KOPT-K1 (cell line): ENCODE measurements at regions not wholly inside any gene's neighbourhood (a gene's known extent, or its start where the extent isn't known, plus 50 kb on each side); places are given as distances from the start of the nearest gene placed in this dataset.

Source experiments
- H3K27ac ChIP-seq: fragments of 200-600 bp; sonication (generic); 2 replicates; pipeline ENCODE4 v1.5.1; 2016; ENCODE audit warnings: antibody characterized with exemption, mild to moderate bottlenecking, low read depth, low read length; ENCODE audit not compliant: poor library complexity, severe bottlenecking
- H3K36me3 ChIP-seq: fragments of 200-600 bp; sonication (generic); 2 replicates; pipeline ENCODE4 v1.5.1; 2017; ENCODE audit warnings: antibody characterized with exemption, mild to moderate bottlenecking, low read length, moderate library complexity; ENCODE audit not compliant: insufficient read depth
- H3K9me3 ChIP-seq: fragments of 200-600 bp; sonication (generic); 2 replicates; pipeline ENCODE4 v1.5.1; 2017; ENCODE audit warnings: antibody characterized with exemption, low read length, mild to moderate bottlenecking; ENCODE audit not compliant: insufficient read depth, poor library complexity, severe bottlenecking

GRCh38 chr10:6654571-6654970 lies 74.5 kb upstream of the PRKCQ start:
- peaks cover 4% of the 10 kb centered on the region for H3K9me3 ChIP-seq

DNA sequence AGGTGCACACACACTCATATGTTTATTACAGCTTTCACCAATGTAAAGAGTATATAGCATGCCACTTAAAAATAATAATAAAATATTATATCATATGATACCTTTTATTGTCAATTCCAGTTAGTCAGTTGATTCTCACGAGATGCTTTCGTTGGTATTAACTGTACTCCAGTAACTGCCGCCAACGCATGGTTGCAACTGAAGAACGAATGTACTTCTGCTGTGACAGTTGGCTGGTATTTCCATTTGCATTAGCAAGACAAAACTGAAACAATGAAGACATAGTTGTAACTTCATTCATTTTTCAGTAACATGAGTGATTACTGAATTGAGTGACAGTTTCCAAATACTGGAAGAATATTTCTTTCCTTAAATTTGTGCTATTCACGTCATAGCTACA lies 70.5 kb upstream of the PRKCQ start:
- no peak overlapping the region for H3K27ac ChIP-seq
- H3K9me3 ChIP-seq: no peaks in the 10 kb centered on the region
- no peaks in the 10 kb centered on the region for H3K36me3 ChIP-seq

More at GRCh38 chr10:6654571-6654970, 74.5 kb upstream of the PRKCQ start:
- no peak overlapping the region for H3K27ac ChIP-seq
- no peaks in the 10 kb centered on the region for H3K36me3 ChIP-seq

DNA sequence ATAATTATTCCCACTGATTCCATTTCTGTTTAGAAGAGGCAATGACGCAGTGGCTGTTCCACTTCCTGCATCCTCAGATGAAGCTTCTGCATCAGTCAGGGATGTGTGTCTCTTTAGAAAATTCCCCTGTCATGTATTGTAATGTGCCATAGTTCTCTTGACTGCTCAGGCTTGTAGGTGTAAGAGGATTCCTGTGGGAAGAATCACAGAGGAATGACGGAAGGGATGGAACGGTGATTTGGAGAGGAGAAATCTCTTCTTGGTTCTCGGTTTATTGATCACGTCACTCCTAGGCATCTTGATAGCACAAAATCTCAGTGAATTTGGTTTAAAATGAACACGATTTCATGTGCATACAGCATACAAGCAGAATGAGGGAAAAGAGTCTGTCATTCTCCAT lies 69.8 kb upstream of the PRKCQ start:
- Histone ChIP-seq H3K9me3 (no peaks in the 10 kb centered on the region), H3K36me3 (no peaks in the 10 kb centered on the region), H3K27ac (no peak overlapping the region)

DNA sequence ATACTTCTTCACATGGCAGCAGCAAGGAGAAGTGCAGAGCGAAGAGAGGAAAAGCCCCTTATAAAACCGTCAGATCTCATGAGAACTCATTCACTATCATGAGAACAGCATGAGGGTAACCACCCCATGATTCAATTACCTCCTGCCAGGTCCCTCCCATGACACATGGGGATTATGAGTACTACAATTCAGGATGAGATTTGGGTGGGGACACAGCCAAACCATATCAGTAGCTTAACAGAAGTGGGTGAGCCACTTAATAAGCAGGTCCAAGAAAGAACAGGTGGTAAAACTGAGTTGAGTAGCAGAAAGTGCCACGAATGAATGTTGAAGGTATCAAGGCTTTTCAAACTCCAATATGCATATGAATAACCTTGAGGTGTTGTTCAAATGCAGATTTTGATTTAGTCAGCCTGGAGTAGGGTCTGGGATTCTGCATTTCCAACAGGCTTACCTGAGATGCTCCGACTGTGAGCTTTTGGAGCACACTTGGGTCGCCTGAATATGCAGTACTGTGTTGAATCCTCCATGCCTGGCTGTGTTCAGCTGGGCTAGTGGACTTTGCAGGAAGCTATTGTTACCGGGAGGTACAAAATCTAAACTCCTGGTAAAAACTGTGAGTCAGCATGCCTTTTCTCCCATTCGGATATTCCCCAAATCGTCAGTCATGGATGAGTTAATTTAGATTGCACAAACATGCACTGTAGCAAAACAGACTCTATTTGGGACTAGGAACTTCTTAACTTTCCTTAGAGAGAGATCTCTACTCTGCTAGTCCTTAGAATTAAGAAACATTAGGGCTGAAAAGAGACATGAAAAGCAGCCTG lies 69.0 kb upstream of the PRKCQ start:
- Histone ChIP-seq H3K9me3 (no peaks in the 10 kb centered on the region), H3K27ac (no peak overlapping the region), H3K36me3 (no peaks in the 10 kb centered on the region)

DNA sequence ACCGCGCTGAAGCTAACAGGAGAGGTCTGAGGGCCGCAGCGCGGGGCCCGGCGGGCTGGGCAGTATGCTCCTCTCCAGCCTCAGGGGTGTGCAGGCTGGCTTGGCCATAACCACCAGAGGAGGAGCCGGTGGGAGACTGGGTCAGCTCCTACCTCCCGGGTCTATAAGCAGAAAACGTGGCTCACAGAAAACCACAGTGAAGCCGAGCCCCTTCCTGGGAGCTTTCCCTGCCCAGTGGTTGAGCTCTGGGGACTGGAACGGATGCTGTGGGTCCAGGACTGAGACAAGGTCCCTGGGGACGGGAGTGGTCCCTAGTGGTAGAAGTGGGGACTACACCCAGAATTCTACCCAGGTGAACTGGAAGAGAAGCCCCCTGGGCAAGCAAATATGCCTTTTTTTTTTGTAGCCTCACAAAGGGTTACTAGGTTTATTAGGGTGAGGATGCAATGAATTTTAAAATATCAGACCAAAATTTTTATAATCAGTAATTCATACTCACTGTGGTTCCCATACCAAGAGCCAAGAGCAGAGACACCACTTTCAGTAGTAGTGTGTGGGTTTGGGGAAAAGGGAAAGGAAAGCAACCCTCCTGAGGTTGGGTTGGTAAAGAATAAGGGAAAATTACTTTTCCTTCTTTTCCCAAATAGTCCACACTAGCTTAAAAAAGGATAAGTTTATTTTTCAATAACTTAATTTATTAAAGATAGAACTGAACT lies 67.9 kb upstream of the PRKCQ start:
- H3K27ac ChIP-seq: peak overlapping the region; percentile 24
- H3K9me3 ChIP-seq: no peaks in the 10 kb centered on the region
- no peaks in the 10 kb centered on the region for H3K36me3 ChIP-seq

DNA sequence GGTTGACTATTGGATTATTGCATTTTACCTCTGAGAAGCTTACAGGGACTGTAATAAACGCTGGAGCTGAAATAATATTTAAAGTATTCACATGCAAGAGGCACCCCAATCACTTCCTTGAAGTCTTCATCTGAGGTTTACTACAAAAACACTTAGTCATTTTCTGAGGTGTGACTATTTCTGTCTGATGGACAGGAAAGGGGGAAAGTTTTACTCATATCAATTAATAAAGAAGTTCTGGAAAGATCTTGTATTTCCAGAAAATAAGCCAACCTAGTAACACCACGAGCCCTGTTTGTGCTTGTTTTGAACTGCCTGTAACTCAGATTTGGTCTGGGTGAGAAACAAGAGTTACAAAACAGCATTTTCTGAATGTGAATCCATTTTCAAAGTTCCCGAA lies 63.9 kb upstream of the PRKCQ start:
- no peaks in the 10 kb centered on the region for H3K9me3 ChIP-seq
- H3K27ac ChIP-seq: peak overlapping the region; percentile 22
- H3K36me3 ChIP-seq: no peaks in the 10 kb centered on the region

GRCh38 chr10:6642876-6643275 lies 62.8 kb upstream of the PRKCQ start:
- H3K9me3 ChIP-seq: no peaks in the 10 kb centered on the region
- H3K36me3 ChIP-seq: no peaks in the 10 kb centered on the region
- peak overlapping the region; percentile 41 for H3K27ac ChIP-seq

GRCh38 chr10:6640433-6641040 lies 60.5 kb upstream of the PRKCQ start:
- H3K36me3 ChIP-seq: no peaks in the 10 kb centered on the region
- H3K9me3 ChIP-seq: no peaks in the 10 kb centered on the region
- H3K27ac ChIP-seq: no peak overlapping the region

DNA sequence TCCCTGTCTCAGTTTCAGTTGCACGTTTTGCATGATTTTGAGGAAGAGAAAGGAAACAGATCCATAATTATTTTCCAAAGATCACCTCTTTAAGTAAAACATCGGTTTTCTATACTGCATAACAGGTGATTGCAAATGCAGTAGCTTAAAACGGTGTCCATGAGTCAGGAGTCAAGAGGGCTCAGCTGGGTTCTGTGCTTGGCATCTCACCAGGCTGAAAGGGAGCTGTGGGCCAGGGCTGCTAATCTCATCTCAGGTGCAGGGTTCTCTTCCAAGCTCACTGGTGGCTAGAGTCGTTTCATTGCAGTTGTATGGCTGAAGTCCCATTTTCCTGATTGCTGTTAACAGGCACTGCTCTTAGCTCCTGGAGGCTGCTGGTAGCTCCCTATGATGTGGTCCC lies 57.0 kb upstream of the PRKCQ start:
- Histone ChIP-seq H3K27ac (no peak overlapping the region), H3K36me3 (no peaks in the 10 kb centered on the region), H3K9me3 (no peaks in the 10 kb centered on the region)

GRCh38 chr10:6635784-6636183 lies 55.7 kb upstream of the PRKCQ start:
- peak overlapping the region; percentile 27 for H3K27ac ChIP-seq
- H3K9me3 ChIP-seq: no peaks in the 10 kb centered on the region
- H3K36me3 ChIP-seq: no peaks in the 10 kb centered on the region
